CD14-positive monocyte (primary cell): ENCODE measurements at regions not wholly inside any gene's neighbourhood (a gene's known extent, or its start where the extent isn't known, plus 50 kb on each side); places are given as distances from the start of the nearest gene placed in this dataset.

Source experiments
- DNase-seq, 3 donors: peaks; one replicate each; pipeline ENCODE4 v3.0.0-alpha.2; 2011 to 2022
- H2AFZ ChIP-seq: 2 replicates; pipeline ENCODE4 v1.6.0; 2012; ENCODE audit warnings: mild to moderate bottlenecking, low read depth, low read length, inconsistent platforms; ENCODE audit not compliant: insufficient read depth, poor library complexity, severe bottlenecking
- H3K27ac ChIP-seq, 2 donors: 1 replicate in 1 of 2; 2 replicates in 1 of 2; pipeline ENCODE4 v1.5.1; 2012 to 2013; ENCODE audit warnings: low read length in 2 of 2, control low read depth in 1 of 2, inconsistent platforms in 1 of 2, low read depth in 1 of 2, mild to moderate bottlenecking in 1 of 2
- H3K27me3 ChIP-seq, 2 donors: one replicate each; pipeline versions ENCODE4 v1.6.0 to v1.6.1; 2011 to 2013; ENCODE audit warnings: low read length in 2 of 2; ENCODE audit not compliant: control insufficient read depth in 2 of 2, insufficient read depth in 2 of 2
- H3K36me3 ChIP-seq, 2 donors: replicated peaks in 1 of 2; 1 replicate in 1 of 2; 2 replicates in 1 of 2; pipeline versions ENCODE4 v1.5.1 to v1.6.1; 2012 to 2013; ENCODE audit warnings: low read length in 2 of 2, control low read depth in 1 of 2, inconsistent platforms in 1 of 2, mild to moderate bottlenecking in 1 of 2; ENCODE audit not compliant: insufficient read depth in 2 of 2, control insufficient read depth in 1 of 2
- H3K4me1 ChIP-seq, 2 donors: 1 replicate in 1 of 2; 2 replicates in 1 of 2; pipeline versions ENCODE4 v1.5.1 to v1.6.1; 2012 to 2013; ENCODE audit warnings: low read length in 2 of 2, control low read depth in 1 of 2, inconsistent platforms in 1 of 2, mild to moderate bottlenecking in 1 of 2, moderate library complexity in 1 of 2; ENCODE audit not compliant: insufficient read depth in 2 of 2, control insufficient read depth in 1 of 2
- H3K4me2 ChIP-seq: replicated peaks from 2 replicates; pipeline ENCODE3; 2012; ENCODE audit warnings: low read length, moderate library complexity, mild to moderate bottlenecking; ENCODE audit not compliant: poor library complexity, severe bottlenecking; ENCODE audit errors: extremely low read depth
- H3K4me3 ChIP-seq, 3 experiments: fragments of 200-600 bp in 1 of 3; sonication (generic) in 1 of 3; replicated peaks in 1 of 3; 1 replicate in 2 of 3; 2 replicates in 1 of 3; pipeline ENCODE4 v1.5.1; 2011 to 2013; ENCODE audit warnings: low read length in 3 of 3, mild to moderate bottlenecking in 3 of 3, control low read depth in 2 of 3, low read depth in 2 of 3, inconsistent platforms in 1 of 3, moderate library complexity in 1 of 3
- H3K79me2 ChIP-seq: 2 replicates; pipeline ENCODE4 v1.6.0; 2012; ENCODE audit warnings: mild to moderate bottlenecking, control low read depth, inconsistent platforms, low read length, moderate library complexity; ENCODE audit not compliant: insufficient read depth
- H3K9ac ChIP-seq: 2 replicates; pipeline ENCODE4 v1.6.0; 2017; ENCODE audit warnings: low read length, mild to moderate bottlenecking; ENCODE audit not compliant: insufficient read depth, poor library complexity, severe bottlenecking
- H3K9me3 ChIP-seq, 2 donors: replicated peaks in 1 of 2; 1 replicate in 1 of 2; 2 replicates in 1 of 2; pipeline versions ENCODE4 v1.5.1 to v1.6.1; 2012 to 2013; ENCODE audit warnings: low read length in 2 of 2, control low read depth in 1 of 2; ENCODE audit not compliant: control insufficient read depth in 1 of 2, insufficient read depth in 1 of 2
- H4K20me1 ChIP-seq: 2 replicates; pipeline ENCODE4 v1.6.0; 2012; ENCODE audit warnings: mild to moderate bottlenecking, low read length, control low read depth, moderate library complexity; ENCODE audit not compliant: insufficient read depth
- H3K27ac Mint-ChIP-seq, 7 donors: one replicate each; pipeline ENCODE4 v1.8.0; 2020; ENCODE audit warnings: mild to moderate bottlenecking in 7 of 7, mixed read lengths in 7 of 7, moderate library complexity in 6 of 7, inconsistent platforms in 2 of 7
- H3K27me3 Mint-ChIP-seq, 3 donors: one replicate each; pipeline ENCODE4 v1.8.0; 2021 to 2022; ENCODE audit warnings: low read depth in 3 of 3, mild to moderate bottlenecking in 3 of 3, mixed read lengths in 3 of 3, moderate library complexity in 3 of 3, inconsistent platforms in 1 of 3
- H3K36me3 Mint-ChIP-seq, 2 donors: one replicate each; pipeline ENCODE4 v1.8.0; 2020; ENCODE audit warnings: mixed read lengths in 2 of 2, inconsistent platforms in 1 of 2, mild to moderate bottlenecking in 1 of 2
- H3K4me1 Mint-ChIP-seq: one replicate; pipeline ENCODE4 v1.8.0; 2020; ENCODE audit warnings: mild to moderate bottlenecking, mixed read lengths
- H3K4me3 Mint-ChIP-seq, 2 donors: one replicate each; pipeline ENCODE4 v1.8.0; 2020; ENCODE audit warnings: mild to moderate bottlenecking in 2 of 2, mixed read lengths in 2 of 2, moderate library complexity in 1 of 2
- H3K9me3 Mint-ChIP-seq, 7 donors: one replicate each; pipeline ENCODE4 v1.8.0; 2020 to 2022; ENCODE audit warnings: mixed read lengths in 7 of 7, mild to moderate bottlenecking in 6 of 7, moderate library complexity in 6 of 7, inconsistent platforms in 2 of 7
- WGBS: methylation state at CpG from one replicate; pipeline ENCODE4 v1.1.5; 2013; ENCODE audit warnings: missing lambda C conversion rate; ENCODE audit not compliant: insufficient coverage; 5-methylcytosine and 5-hydroxymethylcytosine counted together
- intact Hi-C, 2 donors: fragments of 100-400 bp; cut with micrococcal nuclease; formaldehyde crosslinking; loops; one replicate each; pipeline versions ENCODE4 v1.15.0 to v1.15.1; 2023
- TF ChIP-seq, protein P1 (sequence below): fragments of 200-600 bp; IDR thresholded peaks from one replicate; pipeline ENCODE4 v1.8.0; 2022; ENCODE audit warnings: antibody characterized with exemption, mild to moderate bottlenecking

DNA sequence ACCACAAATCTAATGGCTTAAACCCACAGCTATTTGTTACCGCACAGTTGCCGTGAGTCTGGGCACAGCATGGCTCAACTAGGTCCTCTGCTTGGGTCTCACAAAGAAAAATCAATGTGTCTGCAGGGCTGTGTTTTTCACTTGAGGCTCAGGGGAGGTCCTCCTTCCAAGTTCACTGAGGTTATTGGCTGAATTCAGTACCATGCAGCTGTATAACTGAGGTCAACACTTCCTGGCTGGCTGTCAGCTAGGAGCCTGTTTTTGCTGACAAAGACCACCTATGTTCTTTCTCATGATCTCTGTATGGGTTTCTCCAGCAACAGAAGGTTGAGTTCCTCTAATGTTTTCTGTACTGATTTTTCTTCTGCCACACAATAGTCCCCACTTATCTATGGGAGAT is 736.7 kb upstream of the PRKX start:
- Mint-ChIP-seq H3K9me3 (peaks cover 5 to 17% (median 11%) of the 10 kb centered on the region in 7 donors), H3K36me3 (no peaks in the 10 kb centered on the region), H3K27ac (no peak overlapping the region), H3K4me3 (no peak overlapping the region), H3K4me1 (no peaks in the 10 kb centered on the region), H3K27me3 (peaks cover 0 to 3% (median 0%) of the 10 kb centered on the region in 3 donors)
- H3K79me2 ChIP-seq, result no peaks in the 10 kb centered on the region
- H3K9me3 ChIP-seq, result peaks cover 6 to 13% of the 10 kb centered on the region in 2 donors
- no peaks in the 10 kb centered on the region for H3K36me3 ChIP-seq
- no peak overlapping the region for H3K4me2 ChIP-seq
- no peak for DNase-seq
- no CpG with 5 or more reads among the region's 2 CpGs for WGBS
- H2AFZ ChIP-seq, result no peak overlapping the region
- intact Hi-C loops, result no loop called here
- TF ChIP-seq, protein P1, sequence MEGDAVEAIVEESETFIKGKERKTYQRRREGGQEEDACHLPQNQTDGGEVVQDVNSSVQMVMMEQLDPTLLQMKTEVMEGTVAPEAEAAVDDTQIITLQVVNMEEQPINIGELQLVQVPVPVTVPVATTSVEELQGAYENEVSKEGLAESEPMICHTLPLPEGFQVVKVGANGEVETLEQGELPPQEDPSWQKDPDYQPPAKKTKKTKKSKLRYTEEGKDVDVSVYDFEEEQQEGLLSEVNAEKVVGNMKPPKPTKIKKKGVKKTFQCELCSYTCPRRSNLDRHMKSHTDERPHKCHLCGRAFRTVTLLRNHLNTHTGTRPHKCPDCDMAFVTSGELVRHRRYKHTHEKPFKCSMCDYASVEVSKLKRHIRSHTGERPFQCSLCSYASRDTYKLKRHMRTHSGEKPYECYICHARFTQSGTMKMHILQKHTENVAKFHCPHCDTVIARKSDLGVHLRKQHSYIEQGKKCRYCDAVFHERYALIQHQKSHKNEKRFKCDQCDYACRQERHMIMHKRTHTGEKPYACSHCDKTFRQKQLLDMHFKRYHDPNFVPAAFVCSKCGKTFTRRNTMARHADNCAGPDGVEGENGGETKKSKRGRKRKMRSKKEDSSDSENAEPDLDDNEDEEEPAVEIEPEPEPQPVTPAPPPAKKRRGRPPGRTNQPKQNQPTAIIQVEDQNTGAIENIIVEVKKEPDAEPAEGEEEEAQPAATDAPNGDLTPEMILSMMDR, result no peak
- no peak overlapping the region for H3K4me3 ChIP-seq
- no peaks in the 10 kb centered on the region for H4K20me1 ChIP-seq
- no peaks in the 10 kb centered on the region for H3K27me3 ChIP-seq
- H3K27ac ChIP-seq, result no peak overlapping the region
- H3K9ac ChIP-seq, result no peak overlapping the region
- no peaks in the 10 kb centered on the region for H3K4me1 ChIP-seq

DNA sequence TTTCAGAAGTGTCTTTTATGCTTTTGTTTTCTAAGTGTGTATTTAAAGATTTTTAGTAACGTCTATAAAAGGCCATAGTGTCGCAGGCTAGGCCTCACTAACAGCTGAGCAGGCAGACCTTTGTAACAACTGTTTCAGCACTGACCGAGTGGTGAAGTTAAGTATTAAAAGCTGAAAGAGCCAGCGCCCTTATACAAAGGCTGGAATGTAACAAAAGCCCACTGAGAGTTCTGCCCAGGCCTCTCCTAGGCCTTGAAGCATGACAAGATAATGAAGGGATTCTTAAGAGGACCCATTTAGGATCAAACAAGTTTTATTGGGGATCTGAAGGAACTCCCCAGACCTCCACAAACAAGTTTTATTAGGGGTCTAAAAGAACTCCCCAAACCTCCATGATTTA is 722.5 kb upstream of the PRKX start:
- Histone ChIP-seq H3K4me1 (no peaks in the 10 kb centered on the region), H3K27ac (no peak overlapping the region), H3K4me2 (no peak overlapping the region), H3K27me3 (no peaks in the 10 kb centered on the region), H2AFZ (no peak overlapping the region), H3K4me3 (no peak overlapping the region), H3K9ac (no peak overlapping the region), H3K79me2 (no peaks in the 10 kb centered on the region), H3K9me3 (no peaks in the 10 kb centered on the region), H4K20me1 (no peaks in the 10 kb centered on the region), H3K36me3 (no peaks in the 10 kb centered on the region)
- DNase-seq, result no peak
- H3K4me3 Mint-ChIP-seq, result no peak overlapping the region
- H3K9me3 Mint-ChIP-seq, result peaks cover 0 to 1% (median 0%) of the 10 kb centered on the region in 7 donors
- no peaks in the 10 kb centered on the region for H3K4me1 Mint-ChIP-seq
- intact Hi-C loops, result no loop called here
- no peaks in the 10 kb centered on the region for H3K36me3 Mint-ChIP-seq
- TF ChIP-seq, protein P1, result no peak
- no CpG with 5 or more reads among the region's 4 CpGs for WGBS
- no peak overlapping the region for H3K27ac Mint-ChIP-seq
- no peaks in the 10 kb centered on the region for H3K27me3 Mint-ChIP-seq
